SK-N-SH treated with all-trans-retinoic acid at 6 μM for 48 hours (cell line): ENCODE measurements at regions not wholly inside any gene's neighbourhood (a gene's known extent, or its start where the extent isn't known, plus 50 kb on each side); places are given as distances from the start of the nearest gene placed in this dataset.
A peak's percentile ranks its signal among the peaks of the same experiment; 100 is the strongest.

Experiments
- ATAC-seq: fragments of 200-7000 bp; cut with Tn5 transposase; 3 replicates; pipeline ENCODE4 v1.9.1; 2020; ENCODE audit warnings: mild to moderate bottlenecking, moderate library complexity
- ARNTL ChIP-seq: fragments of 450-650 bp; formaldehyde crosslinking; IDR thresholded peaks from 2 replicates; pipeline ENCODE4 v1.5.0; 2020; ENCODE audit warnings: low read depth, mild to moderate bottlenecking, moderate library complexity, borderline replicate concordance
- BACH2 ChIP-seq: fragments of 250-450 bp; sonication (Bioruptor Pico); IDR thresholded peaks from 2 replicates; pipeline ENCODE4 v1.9.0; 2021; ENCODE audit warnings: mild to moderate bottlenecking, borderline replicate concordance
- GLIS3 ChIP-seq: fragments of 250-450 bp; sonication (Bioruptor Pico); IDR thresholded peaks from 2 replicates; pipeline ENCODE4 v1.5.0; 2020; ENCODE audit warnings: mild to moderate bottlenecking, moderate library complexity
- ISL1 ChIP-seq: fragments of 250-450 bp; sonication (Bioruptor Pico); IDR thresholded peaks from 2 replicates; pipeline ENCODE4 v2.1.2; 2022; ENCODE audit warnings: mild to moderate bottlenecking, moderate library complexity
- RARB ChIP-seq: fragments of 250-450 bp; sonication (Bioruptor Pico); IDR thresholded peaks from 2 replicates; pipeline ENCODE4 v1.8.0; 2021; ENCODE audit warnings: mild to moderate bottlenecking, moderate library complexity
- SNAI2 ChIP-seq: fragments of 250-450 bp; sonication (Bioruptor Pico); IDR thresholded peaks from 2 replicates; pipeline ENCODE4 v1.5.0; 2020; ENCODE audit warnings: mild to moderate bottlenecking, moderate library complexity
- TCF4 ChIP-seq: fragments of 250-450 bp; sonication (Bioruptor Pico); IDR thresholded peaks from 2 replicates; pipeline ENCODE4 v1.8.0; 2021; ENCODE audit warnings: mild to moderate bottlenecking, moderate library complexity, borderline replicate concordance
- ZFP30 ChIP-seq: fragments of 450-650 bp; formaldehyde crosslinking; IDR thresholded peaks from 2 replicates; pipeline ENCODE4 v1.5.0; 2022; ENCODE audit warnings: mild to moderate bottlenecking, moderate library complexity
- ZNF565 ChIP-seq: fragments of 450-650 bp; formaldehyde crosslinking; conservative IDR thresholded peaks from 2 replicates; pipeline ENCODE4 v1.5.0; 2020; ENCODE audit warnings: low read depth, mild to moderate bottlenecking, moderate library complexity
- TF ChIP-seq, protein P1 (sequence below): fragments of 250-450 bp; sonication (Bioruptor Pico); IDR thresholded peaks from 2 replicates; pipeline ENCODE4 v1.5.0; 2020; ENCODE audit warnings: mild to moderate bottlenecking, moderate library complexity
- TF ChIP-seq, protein P2 (sequence below): fragments of 250-450 bp; sonication (Bioruptor Pico); IDR thresholded peaks from 2 replicates; pipeline ENCODE4 v1.5.1; 2020; ENCODE audit warnings: low read depth, mild to moderate bottlenecking, moderate library complexity
- TF ChIP-seq, protein P3 (sequence below): fragments of 250-450 bp; sonication (Bioruptor Pico); IDR thresholded peaks from 2 replicates; pipeline ENCODE4 v1.5.1; 2021; ENCODE audit warnings: mild to moderate bottlenecking, moderate library complexity
- TF ChIP-seq, protein P4 (sequence below): fragments of 250-450 bp; sonication (Bioruptor Pico); IDR thresholded peaks from 2 replicates; pipeline ENCODE4 v1.8.0; 2021; ENCODE audit warnings: low read depth, mild to moderate bottlenecking, moderate library complexity, borderline replicate concordance
- TF ChIP-seq, protein P5 (sequence below): fragments of 250-450 bp; sonication (Bioruptor Pico); IDR thresholded peaks from 2 replicates; pipeline ENCODE4 v1.8.0; 2020; ENCODE audit warnings: mild to moderate bottlenecking, moderate library complexity, borderline replicate concordance

DNA sequence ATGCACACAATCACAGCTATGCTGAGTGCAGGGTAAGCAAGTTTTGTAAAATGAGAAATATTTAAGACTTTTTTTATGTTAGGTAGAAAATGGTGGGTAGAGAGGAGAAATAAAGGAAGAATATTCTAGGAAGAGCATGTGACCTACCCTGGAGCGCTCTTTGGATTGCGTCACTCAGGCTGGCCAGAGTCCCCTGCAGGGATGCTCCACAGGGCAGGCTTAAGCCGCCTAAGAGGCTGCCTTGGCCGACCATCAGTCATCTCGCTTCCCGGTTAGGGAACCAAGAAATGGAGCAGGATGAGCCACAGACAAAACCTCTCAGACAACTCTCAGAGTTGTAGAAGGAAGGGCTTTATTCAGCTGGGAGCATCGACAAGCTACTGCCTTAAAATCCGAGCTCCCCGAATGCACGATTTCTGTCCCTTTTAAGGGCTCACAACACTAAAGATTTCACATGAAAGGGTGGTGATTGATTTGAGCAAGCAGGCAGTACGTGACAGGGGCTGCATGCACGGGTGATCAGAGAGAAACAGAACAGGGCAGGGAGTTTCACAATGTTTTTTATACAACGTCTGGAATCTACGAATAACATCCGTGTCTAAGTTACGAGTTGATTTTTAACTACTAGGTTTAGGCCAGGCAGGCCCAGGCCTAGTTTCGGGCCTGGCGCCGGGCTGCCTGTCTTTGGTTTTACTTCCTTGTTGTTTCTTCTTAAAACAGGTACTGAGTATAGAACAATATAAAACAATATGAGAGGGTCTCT lies 1072.0 kb downstream of the CBLN2 start:
- ATAC-seq: no peak
- TF ChIP-seq, protein P1, sequence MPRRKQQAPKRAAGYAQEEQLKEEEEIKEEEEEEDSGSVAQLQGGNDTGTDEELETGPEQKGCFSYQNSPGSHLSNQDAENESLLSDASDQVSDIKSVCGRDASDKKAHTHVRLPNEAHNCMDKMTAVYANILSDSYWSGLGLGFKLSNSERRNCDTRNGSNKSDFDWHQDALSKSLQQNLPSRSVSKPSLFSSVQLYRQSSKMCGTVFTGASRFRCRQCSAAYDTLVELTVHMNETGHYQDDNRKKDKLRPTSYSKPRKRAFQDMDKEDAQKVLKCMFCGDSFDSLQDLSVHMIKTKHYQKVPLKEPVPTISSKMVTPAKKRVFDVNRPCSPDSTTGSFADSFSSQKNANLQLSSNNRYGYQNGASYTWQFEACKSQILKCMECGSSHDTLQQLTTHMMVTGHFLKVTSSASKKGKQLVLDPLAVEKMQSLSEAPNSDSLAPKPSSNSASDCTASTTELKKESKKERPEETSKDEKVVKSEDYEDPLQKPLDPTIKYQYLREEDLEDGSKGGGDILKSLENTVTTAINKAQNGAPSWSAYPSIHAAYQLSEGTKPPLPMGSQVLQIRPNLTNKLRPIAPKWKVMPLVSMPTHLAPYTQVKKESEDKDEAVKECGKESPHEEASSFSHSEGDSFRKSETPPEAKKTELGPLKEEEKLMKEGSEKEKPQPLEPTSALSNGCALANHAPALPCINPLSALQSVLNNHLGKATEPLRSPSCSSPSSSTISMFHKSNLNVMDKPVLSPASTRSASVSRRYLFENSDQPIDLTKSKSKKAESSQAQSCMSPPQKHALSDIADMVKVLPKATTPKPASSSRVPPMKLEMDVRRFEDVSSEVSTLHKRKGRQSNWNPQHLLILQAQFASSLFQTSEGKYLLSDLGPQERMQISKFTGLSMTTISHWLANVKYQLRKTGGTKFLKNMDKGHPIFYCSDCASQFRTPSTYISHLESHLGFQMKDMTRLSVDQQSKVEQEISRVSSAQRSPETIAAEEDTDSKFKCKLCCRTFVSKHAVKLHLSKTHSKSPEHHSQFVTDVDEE: no peak
- TF ChIP-seq, all 23 proteins: peak for 0

DNA sequence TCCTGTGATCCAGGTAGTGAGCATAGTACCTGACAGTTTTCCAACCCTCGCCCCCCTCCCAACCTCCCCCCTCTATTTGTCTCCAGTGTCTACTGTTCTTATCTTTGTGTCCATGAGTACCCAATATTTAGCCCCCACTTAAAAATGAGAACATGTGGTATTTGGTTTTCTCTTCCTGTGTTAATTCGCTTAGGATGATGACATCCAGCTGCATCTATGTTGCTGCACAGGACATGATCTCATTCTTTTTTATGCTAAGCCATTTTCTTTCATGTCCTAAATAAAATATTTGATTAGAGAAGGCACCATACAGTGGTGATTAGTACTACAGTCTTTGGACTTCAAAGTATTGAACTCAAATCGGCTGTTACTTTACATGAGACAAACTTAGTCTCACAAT lies 1087.9 kb downstream of the CBLN2 start:
- ATAC-seq: no peak
- TF ChIP-seq, protein P2, sequence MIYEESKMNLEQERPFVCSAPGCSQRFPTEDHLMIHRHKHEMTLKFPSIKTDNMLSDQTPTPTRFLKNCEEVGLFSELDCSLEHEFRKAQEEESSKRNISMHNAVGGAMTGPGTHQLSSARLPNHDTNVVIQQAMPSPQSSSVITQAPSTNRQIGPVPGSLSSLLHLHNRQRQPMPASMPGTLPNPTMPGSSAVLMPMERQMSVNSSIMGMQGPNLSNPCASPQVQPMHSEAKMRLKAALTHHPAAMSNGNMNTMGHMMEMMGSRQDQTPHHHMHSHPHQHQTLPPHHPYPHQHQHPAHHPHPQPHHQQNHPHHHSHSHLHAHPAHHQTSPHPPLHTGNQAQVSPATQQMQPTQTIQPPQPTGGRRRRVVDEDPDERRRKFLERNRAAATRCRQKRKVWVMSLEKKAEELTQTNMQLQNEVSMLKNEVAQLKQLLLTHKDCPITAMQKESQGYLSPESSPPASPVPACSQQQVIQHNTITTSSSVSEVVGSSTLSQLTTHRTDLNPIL (CRISPR knock-in tag): no peak
- TF ChIP-seq BACH2 (CRISPR knock-in tag): no peak
- TF ChIP-seq, protein P1: 0 out of 2 replicates have a peak, but pooled peaks have one; percentile 21
- peak; percentile 40; the same call in 1 of the 2 replicates for TF ChIP-seq TCF4 (CRISPR knock-in tag)

DNA sequence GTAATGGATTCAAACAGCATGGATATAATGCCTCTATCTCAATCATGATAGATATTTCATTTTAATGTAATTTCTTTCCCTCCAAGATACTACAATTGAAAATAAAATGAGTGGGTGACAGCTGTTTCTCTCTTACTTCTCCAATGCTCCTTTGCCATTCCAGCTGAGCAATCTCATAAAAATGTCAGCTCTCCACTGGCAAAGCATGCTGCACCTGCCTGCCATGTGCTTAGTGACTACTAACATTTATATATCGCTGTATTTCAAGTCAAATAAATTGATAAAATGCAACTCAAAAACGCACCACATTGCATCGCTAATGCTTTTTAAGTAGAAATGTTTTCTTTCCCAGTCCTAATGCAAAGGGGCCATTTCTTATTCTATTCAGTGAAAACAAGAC lies 1093.9 kb downstream of the CBLN2 start:
- TF ChIP-seq, protein P2 (CRISPR knock-in tag): no peak
- TF ChIP-seq ISL1: no peak
- no peak for TF ChIP-seq ZFP30 (CRISPR knock-in tag)
- TF ChIP-seq, protein P3, sequence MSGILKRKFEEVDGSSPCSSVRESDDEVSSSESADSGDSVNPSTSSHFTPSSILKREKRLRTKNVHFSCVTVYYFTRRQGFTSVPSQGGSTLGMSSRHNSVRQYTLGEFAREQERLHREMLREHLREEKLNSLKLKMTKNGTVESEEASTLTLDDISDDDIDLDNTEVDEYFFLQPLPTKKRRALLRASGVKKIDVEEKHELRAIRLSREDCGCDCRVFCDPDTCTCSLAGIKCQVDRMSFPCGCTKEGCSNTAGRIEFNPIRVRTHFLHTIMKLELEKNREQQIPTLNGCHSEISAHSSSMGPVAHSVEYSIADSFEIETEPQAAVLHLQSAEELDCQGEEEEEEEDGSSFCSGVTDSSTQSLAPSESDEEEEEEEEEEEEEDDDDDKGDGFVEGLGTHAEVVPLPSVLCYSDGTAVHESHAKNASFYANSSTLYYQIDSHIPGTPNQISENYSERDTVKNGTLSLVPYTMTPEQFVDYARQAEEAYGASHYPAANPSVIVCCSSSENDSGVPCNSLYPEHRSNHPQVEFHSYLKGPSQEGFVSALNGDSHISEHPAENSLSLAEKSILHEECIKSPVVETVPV (CRISPR knock-in tag): no peak
- no peak for TF ChIP-seq ZNF565 (CRISPR knock-in tag)
- TF ChIP-seq BACH2 (CRISPR knock-in tag): no peak
- TF ChIP-seq RARB: no peak
- TF ChIP-seq SNAI2 (CRISPR knock-in tag): no peak
- TF ChIP-seq, protein P4, sequence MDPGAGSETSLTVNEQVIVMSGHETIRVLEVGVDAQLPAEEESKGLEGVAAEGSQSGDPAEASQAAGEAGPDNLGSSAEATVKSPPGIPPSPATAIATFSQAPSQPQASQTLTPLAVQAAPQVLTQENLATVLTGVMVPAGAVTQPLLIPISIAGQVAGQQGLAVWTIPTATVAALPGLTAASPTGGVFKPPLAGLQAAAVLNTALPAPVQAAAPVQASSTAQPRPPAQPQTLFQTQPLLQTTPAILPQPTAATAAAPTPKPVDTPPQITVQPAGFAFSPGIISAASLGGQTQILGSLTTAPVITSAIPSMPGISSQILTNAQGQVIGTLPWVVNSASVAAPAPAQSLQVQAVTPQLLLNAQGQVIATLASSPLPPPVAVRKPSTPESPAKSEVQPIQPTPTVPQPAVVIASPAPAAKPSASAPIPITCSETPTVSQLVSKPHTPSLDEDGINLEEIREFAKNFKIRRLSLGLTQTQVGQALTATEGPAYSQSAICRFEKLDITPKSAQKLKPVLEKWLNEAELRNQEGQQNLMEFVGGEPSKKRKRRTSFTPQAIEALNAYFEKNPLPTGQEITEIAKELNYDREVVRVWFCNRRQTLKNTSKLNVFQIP (CRISPR knock-in tag): no peak
- no peak for ATAC-seq

DNA sequence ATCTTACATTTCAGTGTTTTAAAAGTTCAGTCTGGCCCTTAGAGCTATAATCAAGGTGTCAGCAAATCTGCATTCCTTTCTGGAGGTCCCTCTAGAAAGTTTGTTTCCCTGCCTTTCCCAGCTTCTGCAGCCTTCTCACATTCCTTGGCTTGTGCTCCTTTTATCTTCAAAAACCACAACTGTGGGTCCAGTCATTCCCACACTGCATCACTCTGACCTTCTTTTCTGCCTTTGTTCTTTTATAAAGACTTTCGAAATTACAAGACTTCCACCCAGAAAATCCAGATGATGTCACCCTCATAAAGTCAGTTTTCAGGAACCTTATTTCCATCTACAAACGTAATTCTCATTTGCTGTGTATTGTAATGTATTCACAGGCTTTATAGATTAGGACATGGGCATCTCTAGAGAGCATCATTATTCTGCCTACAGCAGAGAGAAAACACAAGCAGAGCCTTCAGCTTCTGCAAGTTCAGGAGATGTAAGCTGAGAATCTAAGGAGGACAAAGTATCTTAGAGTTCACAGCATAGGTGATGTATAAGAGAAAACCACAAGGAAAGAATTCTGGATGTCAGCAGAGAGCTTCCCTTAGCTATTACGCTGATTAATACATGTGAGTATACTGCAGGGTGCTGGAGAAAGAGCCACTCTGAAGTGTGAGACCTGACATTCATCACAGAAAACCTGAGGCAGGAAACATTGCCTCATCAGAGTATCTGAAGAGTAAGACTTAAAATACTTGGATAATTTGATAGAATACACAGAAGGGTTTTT lies 1100.2 kb downstream of the CBLN2 start:
- TF ChIP-seq, protein P2 (CRISPR knock-in tag): no peak
- TF ChIP-seq, protein P5, sequence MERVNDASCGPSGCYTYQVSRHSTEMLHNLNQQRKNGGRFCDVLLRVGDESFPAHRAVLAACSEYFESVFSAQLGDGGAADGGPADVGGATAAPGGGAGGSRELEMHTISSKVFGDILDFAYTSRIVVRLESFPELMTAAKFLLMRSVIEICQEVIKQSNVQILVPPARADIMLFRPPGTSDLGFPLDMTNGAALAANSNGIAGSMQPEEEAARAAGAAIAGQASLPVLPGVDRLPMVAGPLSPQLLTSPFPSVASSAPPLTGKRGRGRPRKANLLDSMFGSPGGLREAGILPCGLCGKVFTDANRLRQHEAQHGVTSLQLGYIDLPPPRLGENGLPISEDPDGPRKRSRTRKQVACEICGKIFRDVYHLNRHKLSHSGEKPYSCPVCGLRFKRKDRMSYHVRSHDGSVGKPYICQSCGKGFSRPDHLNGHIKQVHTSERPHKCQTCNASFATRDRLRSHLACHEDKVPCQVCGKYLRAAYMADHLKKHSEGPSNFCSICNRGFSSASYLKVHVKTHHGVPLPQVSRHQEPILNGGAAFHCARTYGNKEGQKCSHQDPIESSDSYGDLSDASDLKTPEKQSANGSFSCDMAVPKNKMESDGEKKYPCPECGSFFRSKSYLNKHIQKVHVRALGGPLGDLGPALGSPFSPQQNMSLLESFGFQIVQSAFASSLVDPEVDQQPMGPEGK (CRISPR knock-in tag): no peak
- TF ChIP-seq RARB: no peak
- TF ChIP-seq TCF4 (CRISPR knock-in tag): no peak
- TF ChIP-seq SNAI2 (CRISPR knock-in tag): no peak
- TF ChIP-seq ARNTL (CRISPR knock-in tag): no peak
- 0 out of 2 replicates have a peak, but pooled peaks have one; percentile 11 for TF ChIP-seq ISL1
- no peak for TF ChIP-seq ZFP30 (CRISPR knock-in tag)
- no peak for TF ChIP-seq GLIS3 (CRISPR knock-in tag)

More for the DNA sequence above, 1100.2 kb downstream of the CBLN2 start:
- ATAC-seq: peak; percentile 77
